Fibroblast of skin of right quadriceps (primary cell): ENCODE measurements at regions not wholly inside any gene's neighbourhood (a gene's known extent, or its start where the extent isn't known, plus 50 kb on each side); places are given as distances from the start of the nearest gene placed in this dataset.

Experiments
- DNase-seq: peaks from one replicate; pipeline ENCODE4 v3.0.0-alpha.2; 2013

DNA sequence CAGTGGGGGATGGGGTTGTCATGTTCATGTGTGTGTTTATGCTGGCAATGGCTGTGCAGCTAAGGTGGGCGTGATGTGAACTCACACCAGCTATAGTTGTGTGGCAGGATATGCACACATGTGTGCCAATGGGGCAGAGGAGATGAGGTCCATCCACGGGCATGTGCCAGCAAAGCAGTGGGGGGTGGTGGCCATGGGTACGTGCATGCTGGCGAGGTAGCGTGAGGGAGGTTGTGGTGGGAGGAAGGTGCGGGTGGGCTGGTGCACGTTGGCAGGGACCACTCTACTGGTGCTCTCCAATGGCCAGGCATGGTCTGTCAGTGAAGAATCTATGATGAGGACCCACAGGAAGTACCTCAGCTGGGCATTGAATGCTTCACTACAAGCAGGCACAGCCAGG lies 567.5 kb upstream of the SORCS1 start:
- DNase-seq, result no peak

GRCh38 chr10:107728807-107729206 lies 564.3 kb upstream of the SORCS1 start:
- DNase-seq, result no peak

GRCh38 chr10:107727767-107728317 lies 563.3 kb upstream of the SORCS1 start:
- DNase-seq, result peak; percentile 61

- DNase-seq, result no peak
These were observed 554.4 kb upstream of the SORCS1 start for GRCh38 chr10:107718864-107719263.

DNA sequence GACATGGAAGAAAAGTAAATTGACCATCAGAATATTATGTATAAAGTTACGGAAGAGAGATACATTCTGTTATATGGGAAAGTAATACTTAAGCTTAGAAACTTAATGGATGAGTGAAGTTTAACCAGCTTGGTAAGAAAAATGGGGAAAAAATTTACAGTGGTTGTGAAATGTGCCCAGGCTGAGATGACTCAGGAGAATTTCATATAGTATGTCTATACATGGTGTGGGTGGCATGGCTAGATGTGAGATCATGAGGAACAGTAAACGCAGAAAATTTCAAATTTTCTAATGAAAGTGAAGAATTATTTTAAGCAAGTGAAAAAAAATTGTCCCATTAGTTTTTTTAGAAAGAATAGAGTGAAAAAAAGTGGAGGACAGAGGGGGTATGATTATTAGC lies 552.5 kb upstream of the SORCS1 start:
- no peak for DNase-seq

- DNase-seq, result no peak
These were observed 551.1 kb upstream of the SORCS1 start for GRCh38 chr10:107715565-107715964.

GRCh38 chr10:107708981-107709380 lies 544.5 kb upstream of the SORCS1 start:
- peak; percentile 1 for DNase-seq

DNA sequence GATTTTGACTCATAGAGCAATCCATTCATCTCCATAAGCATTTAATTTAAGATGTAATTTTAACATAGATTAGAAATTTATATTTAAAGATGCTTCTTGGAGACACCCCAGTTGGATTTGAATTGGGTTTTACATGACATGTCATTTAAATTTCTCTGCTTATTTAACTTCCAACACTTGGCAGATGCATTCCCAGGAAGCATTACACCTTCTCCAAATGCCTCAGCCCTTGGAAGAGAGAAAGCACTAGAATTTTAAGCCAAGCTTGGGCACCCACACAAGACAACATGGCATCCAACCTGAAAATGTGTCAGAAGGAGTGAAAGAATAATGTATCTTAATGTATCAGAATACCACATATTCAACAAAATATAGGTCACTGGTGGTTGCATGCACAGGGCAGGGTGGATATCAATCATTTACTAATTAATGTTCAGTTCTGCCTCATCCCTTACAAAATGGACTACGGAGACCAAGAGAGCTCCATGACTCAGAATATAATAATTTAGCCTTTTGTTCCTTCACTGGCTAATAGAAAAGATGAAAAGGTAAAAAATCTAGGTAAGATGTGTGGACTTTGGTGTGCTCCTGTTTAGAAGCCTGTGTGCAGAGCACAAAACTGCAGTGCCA lies 541.7 kb upstream of the SORCS1 start:
- no peak for DNase-seq

DNA sequence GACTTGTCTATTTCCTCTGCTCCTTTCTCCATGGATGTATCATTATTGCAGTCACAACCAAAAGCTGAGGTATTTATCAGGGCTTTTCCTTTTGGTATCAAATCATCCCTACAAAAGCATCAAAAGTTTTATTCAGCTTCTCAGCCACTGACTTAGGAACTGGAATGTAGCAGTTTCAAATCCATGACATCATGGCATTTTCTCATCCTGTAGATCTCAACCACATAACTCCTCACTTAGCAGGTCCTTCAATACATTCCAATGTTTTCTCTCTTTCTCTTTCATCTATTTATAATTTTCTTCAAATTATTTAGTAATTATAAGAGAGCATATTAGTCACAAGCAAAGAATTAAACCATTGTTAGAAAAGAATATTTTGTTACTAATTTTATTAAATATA lies 537.4 kb upstream of the SORCS1 start:
- DNase-seq, result no peak

- no peak for DNase-seq
These were observed 527.6 kb upstream of the SORCS1 start for GRCh38 chr10:107692072-107692471.

DNA sequence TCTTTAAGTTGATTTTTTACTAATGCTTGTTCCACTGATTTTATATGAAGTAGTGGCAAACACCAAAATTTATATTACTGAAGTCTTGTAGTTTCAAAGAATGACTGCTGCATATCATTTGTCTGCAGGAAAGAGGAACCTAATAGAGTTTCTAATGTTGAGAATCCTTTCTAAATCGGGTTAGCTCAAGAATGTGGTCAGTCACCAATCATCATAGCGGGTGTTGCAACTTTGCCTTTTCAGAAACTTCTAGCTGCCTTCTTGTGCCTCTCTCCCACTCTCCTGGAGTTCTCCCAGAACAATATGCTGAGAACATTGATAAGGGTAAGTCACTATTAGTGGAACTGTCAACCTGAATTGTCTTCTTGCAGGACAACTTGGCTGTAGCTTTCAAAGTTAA lies 524.8 kb upstream of the SORCS1 start:
- no peak for DNase-seq

DNA sequence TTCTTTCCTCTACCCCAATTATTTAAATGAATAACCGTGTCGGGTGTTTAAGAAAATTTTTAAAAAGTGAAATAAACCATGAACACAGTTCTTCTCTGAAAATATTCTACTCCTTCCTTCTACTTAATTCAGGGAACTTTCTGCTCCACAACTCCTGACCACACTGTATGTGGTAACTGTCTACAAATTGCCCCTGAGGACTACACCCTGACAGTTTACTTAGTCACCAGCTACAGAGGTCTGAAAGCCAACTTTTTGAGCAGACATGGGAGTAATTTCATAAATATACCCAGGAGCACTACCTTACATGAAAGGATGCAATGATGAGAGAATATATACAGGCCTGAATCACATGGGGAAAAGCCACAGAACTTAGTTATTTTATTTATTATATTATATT lies 523.2 kb upstream of the SORCS1 start:
- DNase-seq, result no peak

DNA sequence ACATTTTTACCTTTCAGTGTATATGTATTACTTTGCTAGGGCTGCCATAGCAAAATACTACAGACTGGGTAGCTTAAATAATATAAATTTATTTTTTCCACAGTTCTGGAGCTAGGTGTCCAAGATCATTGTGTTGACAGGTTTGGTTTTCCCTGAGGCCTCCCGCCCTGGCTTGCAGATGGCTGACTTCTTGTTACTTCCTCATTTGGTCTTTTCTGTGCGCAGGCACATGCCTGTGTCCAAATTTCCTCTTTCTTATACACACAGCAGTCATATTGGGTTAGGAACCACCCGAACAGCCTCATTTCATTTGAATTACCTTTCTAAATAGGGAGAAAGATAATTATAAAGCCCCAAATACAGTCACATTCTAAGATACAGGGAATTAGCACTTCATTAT lies 521.6 kb upstream of the SORCS1 start:
- DNase-seq, result no peak

DNA sequence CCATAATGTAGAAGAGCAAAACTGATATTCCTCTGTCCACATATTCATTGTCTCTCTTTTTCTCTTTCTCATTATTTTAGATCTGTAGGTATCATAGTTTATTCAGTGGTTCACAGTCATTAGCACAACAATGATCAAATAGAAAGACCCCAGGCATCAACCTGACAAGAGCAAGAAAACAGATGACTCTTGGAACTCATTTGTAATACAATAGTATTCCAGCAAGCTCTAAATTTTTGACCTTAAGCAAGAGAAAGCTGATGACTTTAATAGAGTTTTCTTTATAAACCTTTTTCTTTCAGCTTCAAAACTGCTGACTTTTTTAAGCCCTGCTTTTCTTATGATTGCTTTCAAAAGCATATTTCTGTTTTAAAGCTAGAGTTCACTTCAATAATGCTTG lies 507.5 kb upstream of the SORCS1 start:
- no peak for DNase-seq

- no peak for DNase-seq
These were observed 501.7 kb upstream of the SORCS1 start for GRCh38 chr10:107666214-107666613.

GRCh38 chr10:107665459-107665858 lies 501.0 kb upstream of the SORCS1 start:
- DNase-seq, result no peak

GRCh38 chr10:107657851-107658250 lies 493.3 kb upstream of the SORCS1 start:
- DNase-seq, result no peak

GRCh38 chr10:107656932-107657331 lies 492.4 kb upstream of the SORCS1 start:
- DNase-seq, result no peak

DNA sequence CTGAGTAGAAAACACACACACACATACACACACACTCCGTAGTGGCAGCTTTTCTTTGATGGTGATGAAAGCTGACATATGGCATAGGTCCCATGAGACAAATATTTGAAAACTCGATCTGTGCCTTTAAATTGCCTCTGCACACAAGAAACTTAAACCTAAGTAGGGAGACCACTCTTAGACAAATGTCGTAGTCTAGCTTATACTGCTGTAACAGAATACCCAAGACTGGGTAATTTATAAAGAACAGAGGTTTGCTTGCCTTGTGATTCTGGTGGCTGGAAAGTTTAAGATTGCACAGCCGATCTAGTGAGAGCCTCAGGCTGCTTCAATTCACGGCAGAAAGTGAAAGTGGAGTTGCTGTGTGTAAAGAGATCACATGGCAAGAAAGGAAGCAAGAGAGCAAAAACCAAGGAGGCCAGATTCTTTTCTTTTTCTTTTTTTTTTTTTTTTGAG lies 489.4 kb upstream of the SORCS1 start:
- DNase-seq, result peak; percentile 23

DNA sequence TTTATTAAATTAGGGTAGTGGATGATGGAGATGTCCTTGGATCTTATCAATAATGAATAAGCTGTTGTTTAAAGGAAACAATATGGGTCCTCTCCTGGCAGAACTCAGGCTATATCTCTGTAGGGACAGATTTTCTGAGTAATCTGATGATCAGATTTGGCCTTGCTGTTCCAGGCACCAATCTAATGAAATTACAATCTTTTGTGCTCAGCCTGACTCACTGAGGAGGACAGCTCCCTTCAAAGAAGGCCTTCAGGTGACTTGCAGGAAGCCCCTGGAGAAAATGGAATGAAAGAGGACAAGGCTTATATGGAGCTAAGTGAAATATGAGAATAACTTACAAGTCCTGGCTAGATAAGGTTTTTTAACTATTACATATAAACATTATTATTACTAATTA lies 486.4 kb upstream of the SORCS1 start:
- no peak for DNase-seq

GRCh38 chr10:107649249-107649648 lies 484.7 kb upstream of the SORCS1 start:
- DNase-seq, result no peak

- DNase-seq, result no peak
These were observed 483.0 kb upstream of the SORCS1 start for GRCh38 chr10:107647462-107647861.

DNA sequence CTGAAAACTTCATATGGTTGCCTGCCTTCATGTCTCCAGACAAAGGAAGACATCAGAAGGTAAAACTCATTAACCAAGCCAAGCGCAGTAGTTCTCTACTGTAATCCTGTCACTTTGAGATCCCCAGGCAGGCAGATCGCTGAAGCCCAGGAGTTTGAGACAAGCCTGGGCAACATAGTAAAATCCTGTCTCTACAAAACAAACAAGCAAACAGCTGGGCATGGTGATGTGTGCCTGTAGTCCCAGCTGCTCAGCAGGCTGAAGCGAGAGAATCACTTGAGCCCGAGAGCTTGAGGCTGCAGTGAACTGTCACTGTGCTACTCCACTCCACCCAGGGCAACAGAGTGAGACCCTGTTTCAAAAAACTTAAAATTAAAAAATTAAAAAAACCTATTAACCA lies 467.4 kb upstream of the SORCS1 start:
- DNase-seq, result no peak

DNA sequence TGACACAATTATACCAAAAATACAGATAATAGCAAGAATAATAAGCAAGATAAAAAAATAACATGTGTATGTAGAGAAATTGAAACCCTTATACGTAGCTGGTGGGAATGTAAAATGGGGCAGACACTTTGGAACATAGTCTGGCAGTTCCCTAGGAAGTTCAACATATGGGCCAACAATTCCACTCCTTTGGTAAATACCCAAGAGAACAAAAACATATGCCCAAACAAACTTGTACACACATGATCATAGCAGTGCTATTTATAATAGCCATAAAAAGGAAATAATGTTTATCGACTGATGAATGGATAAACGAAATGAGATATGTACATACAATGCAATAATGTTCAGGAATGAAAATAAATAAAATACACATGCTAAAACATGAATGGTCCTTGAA lies 462.4 kb upstream of the SORCS1 start:
- no peak for DNase-seq

DNA sequence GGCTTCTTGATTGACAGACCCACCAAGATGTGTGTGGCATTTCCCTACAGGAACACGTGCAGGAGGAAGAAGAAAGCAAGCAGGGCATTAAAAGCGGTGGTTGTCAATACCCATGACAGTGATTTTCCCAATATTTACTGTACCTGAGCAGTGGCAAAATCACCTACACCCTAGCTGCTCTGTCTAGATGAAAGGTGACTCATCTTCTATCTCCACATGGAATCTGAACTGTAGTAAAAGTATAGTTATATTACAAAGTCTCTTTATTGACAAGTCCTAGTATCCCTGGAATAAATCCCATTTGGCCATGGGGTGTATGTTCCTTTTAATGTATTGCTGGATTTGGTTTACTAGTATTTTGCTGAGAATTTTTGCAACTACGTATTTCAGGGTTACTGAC lies 458.8 kb upstream of the SORCS1 start:
- no peak for DNase-seq
